ENCODE measurements at regions not wholly inside any gene's neighbourhood (a gene's known extent, or its start where the extent isn't known, plus 50 kb on each side); places are given as distances from the start of the nearest gene placed in this dataset.

GRCh38 chr6:90765895-90766294 is 179.0 kb upstream of the MAP3K7 start:
- Histone ChIP-seq H3K27ac (no peak overlapping the region), H3K9me3 (no peaks in the 10 kb centered on the region), H3K27me3 (no peaks in the 10 kb centered on the region), H3K4me3 (no peak overlapping the region), H3K36me3 (no peaks in the 10 kb centered on the region), H3K4me1 (no peaks in the 10 kb centered on the region)
- intact Hi-C loops (cut with DNase I; ENCODE audit: low total_unique reads), result no loop called here
- no peak for TF ChIP-seq CTCF (IDR thresholded peaks at IDR 0.05)
- DNase-seq, result no peak

GRCh38 chr6:90765491-90765890 is 178.6 kb upstream of the MAP3K7 start:
- intact Hi-C loops (cut with DNase I; ENCODE audit: low total_unique reads), result no loop called here
- no peak for DNase-seq
- no peaks in the 10 kb centered on the region for H3K4me1 ChIP-seq
- TF ChIP-seq CTCF (IDR thresholded peaks at IDR 0.05), result no peak
- H3K4me3 ChIP-seq, result no peak overlapping the region
- H3K36me3 ChIP-seq, result no peaks in the 10 kb centered on the region
- no peak overlapping the region for H3K27ac ChIP-seq
- no peaks in the 10 kb centered on the region for H3K27me3 ChIP-seq
- no peaks in the 10 kb centered on the region for H3K9me3 ChIP-seq

DNA sequence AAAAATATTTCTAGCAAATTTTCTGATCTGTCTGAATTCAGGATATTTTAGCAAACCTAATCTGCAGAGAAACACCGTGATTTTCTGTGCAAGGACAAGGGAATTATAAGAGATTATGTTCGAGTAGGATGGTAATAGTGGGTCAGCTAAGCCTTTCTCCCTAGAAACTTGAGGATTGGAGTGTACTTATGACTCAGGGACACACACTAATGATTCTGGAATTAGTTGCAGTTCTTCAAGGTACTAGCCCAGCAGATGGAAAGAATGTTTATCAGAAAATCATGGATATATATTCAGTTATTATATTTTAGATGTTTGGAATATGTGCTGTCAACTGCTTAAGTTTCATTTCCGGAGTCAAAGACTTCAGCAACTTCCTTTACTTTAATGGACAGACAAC is 177.1 kb upstream of the MAP3K7 start:
- DNase-seq, result no peak
- Histone ChIP-seq H3K4me1 (no peaks in the 10 kb centered on the region), H3K27me3 (no peaks in the 10 kb centered on the region), H3K27ac (no peak overlapping the region), H3K36me3 (no peaks in the 10 kb centered on the region), H3K9me3 (no peaks in the 10 kb centered on the region), H3K4me3 (no peak overlapping the region)
- intact Hi-C loops (cut with DNase I; ENCODE audit: low total_unique reads), result no loop called here
- no peak for TF ChIP-seq CTCF (IDR thresholded peaks at IDR 0.05)

DNA sequence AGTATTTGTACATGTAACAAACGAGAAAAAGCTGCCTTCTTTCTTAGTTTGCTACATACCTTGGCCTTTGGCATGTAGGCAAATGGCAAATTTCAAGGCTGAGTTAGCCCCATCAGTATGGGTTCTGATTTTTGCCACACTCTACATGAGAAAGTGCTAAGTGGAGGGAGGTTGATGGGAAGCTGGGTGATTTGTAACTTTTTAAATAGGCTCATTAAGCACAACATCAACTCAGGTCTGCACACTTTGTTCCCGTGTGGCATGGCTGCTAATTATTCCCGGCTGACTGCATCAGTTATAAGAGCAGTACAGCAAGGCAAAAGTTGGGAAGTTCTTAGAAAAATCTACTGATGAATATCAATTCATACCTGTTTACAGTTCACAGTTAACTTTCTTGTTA is 172.8 kb upstream of the MAP3K7 start:
- no peak for DNase-seq
- Histone ChIP-seq H3K4me1 (no peaks in the 10 kb centered on the region), H3K9me3 (no peaks in the 10 kb centered on the region), H3K4me3 (no peak overlapping the region), H3K27me3 (no peaks in the 10 kb centered on the region), H3K27ac (no peak overlapping the region), H3K36me3 (no peaks in the 10 kb centered on the region)
- TF ChIP-seq CTCF (IDR thresholded peaks at IDR 0.05), result no peak
- intact Hi-C loops (cut with DNase I; ENCODE audit: low total_unique reads), result no loop called here

DNA sequence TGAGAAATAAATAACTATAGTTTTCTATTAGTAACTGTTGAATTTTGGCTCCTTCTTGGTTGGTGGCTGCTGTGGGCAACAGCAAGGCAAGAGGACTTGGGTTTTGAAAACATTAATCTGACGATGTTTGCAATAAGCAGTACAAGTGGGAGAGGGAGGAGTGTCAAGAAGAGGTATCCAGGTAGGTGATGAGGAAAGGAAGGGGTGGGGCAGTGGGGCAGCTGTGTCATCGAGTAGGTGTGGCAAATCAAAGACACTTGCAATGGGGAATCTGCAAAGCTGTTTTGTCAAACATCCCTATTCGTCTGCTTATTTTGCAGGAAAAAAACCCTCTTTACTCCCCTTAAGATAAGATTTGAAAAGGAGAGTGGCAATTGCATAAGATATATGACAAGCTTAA is 171.9 kb upstream of the MAP3K7 start:
- DNase-seq, result no peak
- intact Hi-C loops (cut with DNase I; ENCODE audit: low total_unique reads), result no loop called here
- TF ChIP-seq CTCF (IDR thresholded peaks at IDR 0.05), result no peak
- Histone ChIP-seq H3K9me3 (no peaks in the 10 kb centered on the region), H3K4me1 (no peaks in the 10 kb centered on the region), H3K36me3 (no peaks in the 10 kb centered on the region), H3K27me3 (no peaks in the 10 kb centered on the region), H3K27ac (no peak overlapping the region), H3K4me3 (no peak overlapping the region)
